HCT116 (cell line): ENCODE measurements at regions not wholly inside any gene's neighbourhood (a gene's known extent, or its start where the extent isn't known, plus 50 kb on each side); places are given as distances from the start of the nearest gene placed in this dataset.

ENCODE experiments used
- ATAC-seq: fragments of 200-7000 bp; cut with Tn5 transposase; 2 replicates; pipeline ENCODE4 v1.9.1; 2020; ENCODE audit warnings: mild to moderate bottlenecking, moderate library complexity
- BruUV-seq: library from RNA; stranded (reverse); fragments of 400-500 nt; replicated peaks from 2 replicates; lab custom pipeline; 2021; lab: Mats Ljungman, UMichigan
- CTCF ChIA-PET: fragments of 300-600 bp; sonication (Branson Sonifier 250); formaldehyde crosslinking; loops from one replicate; lab custom pipeline; 2021; ENCODE audit warnings: antibody characterized with exemption; lab: Charles Lee
- POLR2A ChIA-PET: fragments of 300-600, 350-600 bp; sonication (Branson Sonifier 250); formaldehyde crosslinking; loops from one replicate; lab custom pipeline; 2021; ENCODE audit warnings: antibody characterized with exemption; lab: Charles Lee
- RAD21 ChIA-PET, 2 experiments: fragments of 300-600 bp; sonication (Branson Sonifier 250); formaldehyde crosslinking; loops; one replicate each; lab custom pipeline; 2023; ENCODE audit warnings: low total read pairs in 2 of 2; ENCODE audit not compliant: uncharacterized antibody in 2 of 2, unreplicated experiment in 2 of 2, low non-redundant PET in 1 of 2; lab: Charles Lee
- DNase-seq: peaks from one replicate; pipeline ENCODE4 v3.0.0-alpha.2; 2010; ENCODE audit warnings: low read depth, low spot score
- H2AFZ ChIP-seq: fragments of 200-600 bp; shearing (Covaris generic), sonication (generic); 2 replicates; pipeline ENCODE4 v1.6.1; 2017; ENCODE audit warnings: low read depth, mixed run types, mixed read lengths, antibody characterized with exemption, low read length; ENCODE audit not compliant: poor library complexity, severe bottlenecking
- H3K27ac ChIP-seq: 2 replicates; pipeline ENCODE4 v1.5.1; 2012; ENCODE audit warnings: low read depth, low read length
- H3K27me3 ChIP-seq: fragments of 200-600 bp; sonication (generic); 2 replicates; pipeline ENCODE4 v1.6.1; 2016; ENCODE audit warnings: mixed run types, low read length, mixed read lengths; ENCODE audit not compliant: insufficient read depth
- H3K36me3 ChIP-seq, 2 experiments: fragments of 200-500 bp in 1 of 2; fragments of 200-600 bp in 1 of 2; sonication (Bioruptor generic) in 1 of 2; sonication (generic) in 1 of 2; 2 replicates each; pipeline versions ENCODE4 v1.5.1 to v1.6.1; 2014 to 2016; ENCODE audit warnings: low read length in 2 of 2, inconsistent platforms in 1 of 2, mixed read lengths in 1 of 2, mixed run types in 1 of 2; ENCODE audit not compliant: insufficient read depth in 2 of 2, control insufficient read depth in 1 of 2
- H3K4me1 ChIP-seq, 2 experiments: fragments of 200-600 bp in 1 of 2; sonication (generic) in 1 of 2; 2 replicates each; pipeline versions ENCODE4 v1.5.1 to v1.6.1; 2012 to 2017; ENCODE audit warnings: low read length in 2 of 2, inconsistent platforms in 1 of 2, mild to moderate bottlenecking in 1 of 2, mixed read lengths in 1 of 2, mixed run types in 1 of 2, moderate library complexity in 1 of 2; ENCODE audit not compliant: insufficient read depth in 2 of 2, control insufficient read depth in 1 of 2
- H3K4me2 ChIP-seq: fragments of 200-600 bp; sonication (generic); 2 replicates; pipeline ENCODE4 v1.6.1; 2017; ENCODE audit warnings: mixed run types, low read length, mixed read lengths
- H3K4me3 ChIP-seq, 2 experiments: fragments of 200-600 bp in 1 of 2; sonication (generic) in 1 of 2; replicated peaks in 1 of 2; 2 replicates each; pipeline ENCODE4 v1.5.1; 2011 to 2016; ENCODE audit warnings: low read length in 2 of 2, control low read depth in 1 of 2, low read depth in 1 of 2, mild to moderate bottlenecking in 1 of 2, mixed read lengths in 1 of 2, mixed run types in 1 of 2
- H3K79me2 ChIP-seq: fragments of 200-600 bp; sonication (generic); 2 replicates; pipeline ENCODE4 v1.6.1; 2017; ENCODE audit warnings: mild to moderate bottlenecking, mixed run types, low read length, moderate library complexity, mixed read lengths; ENCODE audit not compliant: insufficient read depth
- H3K9ac ChIP-seq: fragments of 200-600 bp; sonication (generic); 2 replicates; pipeline ENCODE4 v1.6.1; 2016; ENCODE audit warnings: low read length, mixed read lengths
- H3K9me2 ChIP-seq: fragments of 200-600 bp; sonication (generic), shearing (Covaris generic); 2 replicates; pipeline ENCODE4 v1.6.1; 2017; ENCODE audit warnings: mixed run types, mild to moderate bottlenecking, moderate library complexity; ENCODE audit not compliant: insufficient read depth
- H3K9me3 ChIP-seq, 2 experiments: fragments of 200-500 bp in 1 of 2; fragments of 200-600 bp in 1 of 2; sonication (Bioruptor generic) in 1 of 2; sonication (generic) in 1 of 2; 2 replicates each; pipeline ENCODE4 v1.6.1; 2014 to 2017; ENCODE audit warnings: low read length in 2 of 2, mixed read lengths in 2 of 2, inconsistent platforms in 1 of 2, low read depth in 1 of 2, mild to moderate bottlenecking in 1 of 2, mixed run types in 1 of 2, moderate library complexity in 1 of 2; ENCODE audit not compliant: control insufficient read depth in 1 of 2, insufficient read depth in 1 of 2
- H4K20me1 ChIP-seq: fragments of 200-600 bp; sonication (generic), shearing (Covaris generic); 2 replicates; pipeline ENCODE4 v1.6.1; 2017; ENCODE audit warnings: mixed run types, mild to moderate bottlenecking, moderate library complexity; ENCODE audit not compliant: insufficient read depth
- ELF1 ChIP-seq: IDR thresholded peaks from 2 replicates; pipeline ENCODE4 v1.6.1; 2012; ENCODE audit warnings: low read depth, borderline replicate concordance
- EZH2 ChIP-seq: fragments of 200-600 bp; sonication (generic); IDR thresholded peaks from 2 replicates; pipeline ENCODE4 v1.6.1; 2017; ENCODE audit warnings: antibody characterized with exemption, mixed run types
- EZH2phosphoT487 ChIP-seq: fragments of 200-600 bp; IDR thresholded peaks from 2 replicates; pipeline ENCODE4 v1.6.1; 2018; ENCODE audit warnings: antibody characterized with exemption, borderline replicate concordance
- FOSL1 ChIP-seq: IDR thresholded peaks from 2 replicates; pipeline ENCODE4 v1.6.1; 2012; ENCODE audit warnings: low read depth
- SP1 ChIP-seq: IDR thresholded peaks from 2 replicates; pipeline ENCODE4 v1.6.1; 2012; ENCODE audit warnings: low read depth
- SRF ChIP-seq: IDR thresholded peaks from 2 replicates; pipeline ENCODE4 v1.6.1; 2012; ENCODE audit warnings: low read depth
- YY1 ChIP-seq: IDR thresholded peaks from 2 replicates; pipeline ENCODE4 v1.6.1; 2011; ENCODE audit warnings: low read length, low read depth, moderate library complexity, mild to moderate bottlenecking; ENCODE audit not compliant: insufficient replicate concordance; ENCODE audit errors: extremely low read depth
- ZNF274 ChIP-seq: fragments of 200-500 bp; sonication (Bioruptor generic); IDR thresholded peaks from 2 replicates; pipeline ENCODE4 v1.6.1; 2014; ENCODE audit warnings: mild to moderate bottlenecking, low read depth, low read length, inconsistent platforms
- intact Hi-C: fragments of 100-400 bp; cut with micrococcal nuclease; formaldehyde crosslinking; loops from 2 replicates; pipeline ENCODE4 v1.10.0; 2022
- TF ChIP-seq, protein P1 (sequence below), 3 experiments: fragments of 200-600 bp in 1 of 3; sonication (generic) in 1 of 3; IDR thresholded peaks in 2 of 3; conservative IDR thresholded peaks in 1 of 3; 2 replicates each; pipeline ENCODE4 v1.5.1; 2012 to 2017; ENCODE audit warnings: low read depth in 2 of 3, low read length in 2 of 3, antibody characterized with exemption in 1 of 3, borderline replicate concordance in 1 of 3, control low read depth in 1 of 3, mild to moderate bottlenecking in 1 of 3, mixed read lengths in 1 of 3, mixed run types in 1 of 3, moderate library complexity in 1 of 3; ENCODE audit not compliant: insufficient read depth in 1 of 3
- TF ChIP-seq, protein P2 (sequence below): IDR thresholded peaks from 2 replicates; pipeline ENCODE4 v1.6.1; 2012
- TF ChIP-seq, protein P3 (sequence below): IDR thresholded peaks from 2 replicates; pipeline ENCODE4 v1.6.1; 2012; ENCODE audit warnings: low read depth
- TF ChIP-seq, protein P4 (sequence below): IDR thresholded peaks from 2 replicates; pipeline ENCODE4 v1.6.1; 2011; ENCODE audit warnings: mild to moderate bottlenecking, low read length, moderate library complexity; ENCODE audit not compliant: insufficient replicate concordance; ENCODE audit errors: extremely low read depth

DNA sequence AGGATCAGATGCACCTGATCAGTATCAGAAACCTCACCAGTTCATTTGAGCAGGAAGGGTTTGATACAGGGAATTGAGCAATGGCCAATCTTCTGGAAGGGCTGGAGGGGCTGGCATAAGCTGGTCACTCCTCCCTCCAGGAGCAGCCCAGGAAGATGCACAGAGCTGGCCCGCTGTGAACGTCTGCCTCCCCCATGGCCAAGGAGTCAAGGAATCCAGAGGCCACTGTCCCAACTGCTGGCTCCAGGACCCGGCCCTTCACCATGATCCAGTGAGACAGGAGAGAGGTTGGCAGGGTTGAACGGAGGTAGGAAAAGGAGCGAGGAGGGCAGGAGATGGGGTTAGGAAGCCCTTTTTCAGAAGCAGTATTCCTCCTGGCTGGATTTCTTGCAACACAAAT lies 113.9 kb upstream of the CST7 start:
- no peak for DNase-seq
- no peaks in the 10 kb centered on the region for H3K36me3 ChIP-seq
- ATAC-seq = no peak
- no peaks in the 10 kb centered on the region for H3K4me1 ChIP-seq
- BruUV-seq = no TSS peak
- no peak overlapping the region for H2AFZ ChIP-seq
- H3K27me3 ChIP-seq = peaks cover 20% of the 10 kb centered on the region; the same call in 1 of the 2 replicates
- H3K79me2 ChIP-seq = no peaks in the 10 kb centered on the region
- no peak overlapping the region for H3K27ac ChIP-seq
- intact Hi-C loops = no loop called here
- TF ChIP-seq, protein P1, sequence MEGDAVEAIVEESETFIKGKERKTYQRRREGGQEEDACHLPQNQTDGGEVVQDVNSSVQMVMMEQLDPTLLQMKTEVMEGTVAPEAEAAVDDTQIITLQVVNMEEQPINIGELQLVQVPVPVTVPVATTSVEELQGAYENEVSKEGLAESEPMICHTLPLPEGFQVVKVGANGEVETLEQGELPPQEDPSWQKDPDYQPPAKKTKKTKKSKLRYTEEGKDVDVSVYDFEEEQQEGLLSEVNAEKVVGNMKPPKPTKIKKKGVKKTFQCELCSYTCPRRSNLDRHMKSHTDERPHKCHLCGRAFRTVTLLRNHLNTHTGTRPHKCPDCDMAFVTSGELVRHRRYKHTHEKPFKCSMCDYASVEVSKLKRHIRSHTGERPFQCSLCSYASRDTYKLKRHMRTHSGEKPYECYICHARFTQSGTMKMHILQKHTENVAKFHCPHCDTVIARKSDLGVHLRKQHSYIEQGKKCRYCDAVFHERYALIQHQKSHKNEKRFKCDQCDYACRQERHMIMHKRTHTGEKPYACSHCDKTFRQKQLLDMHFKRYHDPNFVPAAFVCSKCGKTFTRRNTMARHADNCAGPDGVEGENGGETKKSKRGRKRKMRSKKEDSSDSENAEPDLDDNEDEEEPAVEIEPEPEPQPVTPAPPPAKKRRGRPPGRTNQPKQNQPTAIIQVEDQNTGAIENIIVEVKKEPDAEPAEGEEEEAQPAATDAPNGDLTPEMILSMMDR (IDR thresholded peaks at IDR 0.05 in 2 of 3, conservative IDR thresholded peaks at IDR 0.05 in 1 of 3; ENCODE audit: borderline replicate concordance in 1 of 3, insufficient read depth in 1 of 3, low read depth in 2 of 3, low read length in 2 of 3) = no peak
- TF ChIP-seq, protein P2, sequence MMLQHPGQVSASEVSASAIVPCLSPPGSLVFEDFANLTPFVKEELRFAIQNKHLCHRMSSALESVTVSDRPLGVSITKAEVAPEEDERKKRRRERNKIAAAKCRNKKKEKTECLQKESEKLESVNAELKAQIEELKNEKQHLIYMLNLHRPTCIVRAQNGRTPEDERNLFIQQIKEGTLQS = no peak
- TF ChIP-seq YY1 (no peak), SP1 (no peak), ZNF274 (no peak), SRF (no peak)
- CTCF ChIA-PET = no interaction called here
- no peaks in the 10 kb centered on the region for H3K9me2 ChIP-seq
- no peak overlapping the region for H3K4me3 ChIP-seq
- POLR2A ChIA-PET = no interaction called here
- RAD21 ChIA-PET = no interaction called here
- no peak overlapping the region for H3K9ac ChIP-seq
- no peak overlapping the region for H3K4me2 ChIP-seq
- no peaks in the 10 kb centered on the region for H4K20me1 ChIP-seq
- no peaks in the 10 kb centered on the region for H3K9me3 ChIP-seq

DNA sequence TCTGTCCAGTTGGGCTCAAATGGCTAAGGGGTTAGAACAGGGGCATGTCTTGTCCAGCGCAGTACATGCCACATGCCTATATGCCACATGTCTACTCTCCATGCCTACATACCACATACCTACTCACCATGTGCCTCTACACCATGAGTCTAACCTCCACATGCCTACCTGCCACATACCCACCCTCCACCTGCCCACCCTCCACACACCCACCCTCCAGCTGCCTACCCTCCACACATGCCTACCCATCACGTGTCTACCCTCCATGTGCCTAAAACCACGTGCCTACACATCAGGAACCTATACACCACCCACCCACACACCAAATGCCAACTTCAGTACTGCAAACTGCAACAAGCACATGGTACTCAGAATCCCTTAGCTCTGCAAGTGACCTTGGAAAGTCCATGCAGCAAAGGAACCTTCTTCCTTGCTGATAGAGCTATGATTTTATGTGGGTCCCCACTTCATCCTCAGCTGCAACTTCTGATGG lies 113.0 kb upstream of the CST7 start:
- no peaks in the 10 kb centered on the region for H3K4me1 ChIP-seq
- no peak overlapping the region for H3K4me3 ChIP-seq
- ChIA-PET CTCF (no interaction called here), RAD21 (no interaction called here), POLR2A (no interaction called here)
- intact Hi-C loops = no loop called here
- H3K9me2 ChIP-seq = no peaks in the 10 kb centered on the region
- no peak overlapping the region for H3K27ac ChIP-seq
- no peaks in the 10 kb centered on the region for H3K79me2 ChIP-seq
- H3K4me2 ChIP-seq = no peak overlapping the region
- DNase-seq = no peak
- no peaks in the 10 kb centered on the region for H4K20me1 ChIP-seq
- no TSS peak for BruUV-seq
- peaks cover 27% of the 10 kb centered on the region; the same call in 1 of the 2 replicates for H3K27me3 ChIP-seq
- H3K36me3 ChIP-seq = no peaks in the 10 kb centered on the region
- H3K9ac ChIP-seq = no peak overlapping the region
- H2AFZ ChIP-seq = no peak overlapping the region
- no peaks in the 10 kb centered on the region for H3K9me3 ChIP-seq
- no peak for ATAC-seq
- no peak for TF ChIP-seq EZH2
- TF ChIP-seq, protein P3, sequence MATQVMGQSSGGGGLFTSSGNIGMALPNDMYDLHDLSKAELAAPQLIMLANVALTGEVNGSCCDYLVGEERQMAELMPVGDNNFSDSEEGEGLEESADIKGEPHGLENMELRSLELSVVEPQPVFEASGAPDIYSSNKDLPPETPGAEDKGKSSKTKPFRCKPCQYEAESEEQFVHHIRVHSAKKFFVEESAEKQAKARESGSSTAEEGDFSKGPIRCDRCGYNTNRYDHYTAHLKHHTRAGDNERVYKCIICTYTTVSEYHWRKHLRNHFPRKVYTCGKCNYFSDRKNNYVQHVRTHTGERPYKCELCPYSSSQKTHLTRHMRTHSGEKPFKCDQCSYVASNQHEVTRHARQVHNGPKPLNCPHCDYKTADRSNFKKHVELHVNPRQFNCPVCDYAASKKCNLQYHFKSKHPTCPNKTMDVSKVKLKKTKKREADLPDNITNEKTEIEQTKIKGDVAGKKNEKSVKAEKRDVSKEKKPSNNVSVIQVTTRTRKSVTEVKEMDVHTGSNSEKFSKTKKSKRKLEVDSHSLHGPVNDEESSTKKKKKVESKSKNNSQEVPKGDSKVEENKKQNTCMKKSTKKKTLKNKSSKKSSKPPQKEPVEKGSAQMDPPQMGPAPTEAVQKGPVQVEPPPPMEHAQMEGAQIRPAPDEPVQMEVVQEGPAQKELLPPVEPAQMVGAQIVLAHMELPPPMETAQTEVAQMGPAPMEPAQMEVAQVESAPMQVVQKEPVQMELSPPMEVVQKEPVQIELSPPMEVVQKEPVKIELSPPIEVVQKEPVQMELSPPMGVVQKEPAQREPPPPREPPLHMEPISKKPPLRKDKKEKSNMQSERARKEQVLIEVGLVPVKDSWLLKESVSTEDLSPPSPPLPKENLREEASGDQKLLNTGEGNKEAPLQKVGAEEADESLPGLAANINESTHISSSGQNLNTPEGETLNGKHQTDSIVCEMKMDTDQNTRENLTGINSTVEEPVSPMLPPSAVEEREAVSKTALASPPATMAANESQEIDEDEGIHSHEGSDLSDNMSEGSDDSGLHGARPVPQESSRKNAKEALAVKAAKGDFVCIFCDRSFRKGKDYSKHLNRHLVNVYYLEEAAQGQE = no peak
- no peak for TF ChIP-seq ELF1
- no peak for TF ChIP-seq EZH2phosphoT487
- no peak for TF ChIP-seq YY1
- TF ChIP-seq, protein P4, sequence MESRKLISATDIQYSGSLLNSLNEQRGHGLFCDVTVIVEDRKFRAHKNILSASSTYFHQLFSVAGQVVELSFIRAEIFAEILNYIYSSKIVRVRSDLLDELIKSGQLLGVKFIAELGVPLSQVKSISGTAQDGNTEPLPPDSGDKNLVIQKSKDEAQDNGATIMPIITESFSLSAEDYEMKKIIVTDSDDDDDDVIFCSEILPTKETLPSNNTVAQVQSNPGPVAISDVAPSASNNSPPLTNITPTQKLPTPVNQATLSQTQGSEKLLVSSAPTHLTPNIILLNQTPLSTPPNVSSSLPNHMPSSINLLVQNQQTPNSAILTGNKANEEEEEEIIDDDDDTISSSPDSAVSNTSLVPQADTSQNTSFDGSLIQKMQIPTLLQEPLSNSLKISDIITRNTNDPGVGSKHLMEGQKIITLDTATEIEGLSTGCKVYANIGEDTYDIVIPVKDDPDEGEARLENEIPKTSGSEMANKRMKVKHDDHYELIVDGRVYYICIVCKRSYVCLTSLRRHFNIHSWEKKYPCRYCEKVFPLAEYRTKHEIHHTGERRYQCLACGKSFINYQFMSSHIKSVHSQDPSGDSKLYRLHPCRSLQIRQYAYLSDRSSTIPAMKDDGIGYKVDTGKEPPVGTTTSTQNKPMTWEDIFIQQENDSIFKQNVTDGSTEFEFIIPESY = no peak
- TF ChIP-seq FOSL1 = no peak
